SK-N-MC (cell line): ENCODE measurements at regions not wholly inside any gene's neighbourhood (a gene's known extent, or its start where the extent isn't known, plus 50 kb on each side); places are given as distances from the start of the nearest gene placed in this dataset.
"Not testable (repeated sequence)": the region's sequence is repeated elsewhere in the genome, so short reads cannot be mapped to it uniquely, and the experiment has no call there.

Experiments
- EZH2 ChIP-seq: fragments of 200-600 bp; sonication (generic); IDR thresholded peaks from one replicate; pipeline ENCODE4 v1.6.1; 2017; ENCODE audit warnings: antibody characterized with exemption
- FOXP2 ChIP-seq: optimal IDR thresholded peaks from 2 replicates; pipeline ENCODE3; 2011; ENCODE audit warnings: mild to moderate bottlenecking, moderate library complexity; ENCODE audit not compliant: insufficient read depth; ENCODE audit errors: extremely low read length, control extremely low read depth
- POLR2AphosphoS5 ChIP-seq: IDR thresholded peaks from 2 replicates; pipeline ENCODE4 v1.6.1; 2012; ENCODE audit warnings: mild to moderate bottlenecking, low read depth, low read length, borderline replicate concordance

DNA sequence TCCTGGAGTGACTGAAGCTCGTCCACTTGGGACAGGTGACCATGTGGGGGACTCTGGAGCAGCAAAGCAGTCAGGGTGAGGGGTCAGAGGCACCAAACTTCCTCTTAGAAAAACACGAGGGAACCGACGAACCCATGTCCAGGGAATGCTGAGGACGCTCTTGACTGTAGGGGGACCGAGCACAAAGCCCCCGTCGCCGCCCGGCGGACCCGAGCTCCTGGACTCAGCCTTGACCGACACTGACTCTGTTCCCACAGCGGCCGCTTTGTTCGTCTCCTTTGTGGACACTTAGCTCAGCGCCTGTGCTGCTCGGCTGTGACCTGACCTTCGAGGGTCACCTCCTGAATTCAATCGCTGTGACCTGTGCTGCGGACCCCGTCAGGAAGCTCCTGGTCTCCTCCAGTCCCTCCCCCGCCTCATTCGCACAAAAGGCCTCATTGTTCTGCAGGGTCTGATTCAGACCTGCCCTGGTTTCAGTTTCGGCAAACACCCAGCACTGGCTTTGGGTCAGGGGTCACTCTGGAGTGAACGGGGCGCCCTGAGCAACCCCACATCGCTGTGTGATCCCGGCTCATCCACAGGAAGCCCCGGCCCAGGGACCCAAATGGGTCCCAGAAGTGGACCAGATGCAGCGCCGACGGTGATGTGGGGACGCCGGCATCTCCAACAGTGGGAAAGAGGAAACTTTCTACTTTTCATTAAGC is 454.8 kb downstream of the PREX1 start:
- not testable (repeated sequence) for TF ChIP-seq EZH2, POLR2AphosphoS5, FOXP2
